ENCODE measurements at regions not wholly inside any gene's neighbourhood (a gene's known extent, or its start where the extent isn't known, plus 50 kb on each side); places are given as distances from the start of the nearest gene placed in this dataset.
"Not testable (repeated sequence)": the region's sequence is repeated elsewhere in the genome, so short reads cannot be mapped to it uniquely, and the experiment has no call there.

GRCh38 chr10:33035411-33035810 lies 77.4 kb upstream of the ITGB1 start:
- Histone ChIP-seq H3K4me1 (ENCODE audit: control insufficient read depth, insufficient read depth, low read length) (peaks cover 11% of the 10 kb centered on the region; the same call in 1 of the 2 replicates), H3K4me3 (ENCODE audit: low read depth, low read length) (no peak overlapping the region), H3K9me3 (ENCODE audit: control insufficient read depth, insufficient read depth, low read depth, low read length) (peaks cover 10% of the 10 kb centered on the region), H3K27ac (ENCODE audit: low read depth, low read length) (no peak overlapping the region), H3K9ac (ENCODE audit: low read length) (no peak overlapping the region), H3K36me3 (ENCODE audit: control insufficient read depth, insufficient read depth, low read length) (no peaks in the 10 kb centered on the region), H3K27me3 (ENCODE audit: control insufficient read depth, insufficient read depth, low read length) (no peaks in the 10 kb centered on the region)

GRCh38 chr10:33034931-33035330 lies 76.9 kb upstream of the ITGB1 start:
- Histone ChIP-seq H3K9me3 (ENCODE audit: control insufficient read depth, insufficient read depth, low read depth, low read length) (peaks cover 10% of the 10 kb centered on the region), H3K27ac (ENCODE audit: low read depth, low read length) (no peak overlapping the region), H3K36me3 (ENCODE audit: control insufficient read depth, insufficient read depth, low read length) (no peaks in the 10 kb centered on the region), H3K4me1 (ENCODE audit: control insufficient read depth, insufficient read depth, low read length) (peaks cover 10% of the 10 kb centered on the region; the same call in 1 of the 2 replicates), H3K27me3 (ENCODE audit: control insufficient read depth, insufficient read depth, low read length) (no peaks in the 10 kb centered on the region), H3K9ac (ENCODE audit: low read length) (no peak overlapping the region), H3K4me3 (ENCODE audit: low read depth, low read length) (no peak overlapping the region)

GRCh38 chr10:33032654-33033151 lies 74.7 kb upstream of the ITGB1 start:
- Histone ChIP-seq H3K9me3 (ENCODE audit: control insufficient read depth, insufficient read depth, low read depth, low read length) (peaks cover 8% of the 10 kb centered on the region), H3K9ac (ENCODE audit: low read length) (no peak overlapping the region), H3K27me3 (ENCODE audit: control insufficient read depth, insufficient read depth, low read length) (no peaks in the 10 kb centered on the region), H3K4me1 (ENCODE audit: control insufficient read depth, insufficient read depth, low read length) (no peaks in the 10 kb centered on the region), H3K4me3 (ENCODE audit: low read depth, low read length) (no peak overlapping the region), H3K36me3 (ENCODE audit: control insufficient read depth, insufficient read depth, low read length) (no peaks in the 10 kb centered on the region), H3K27ac (ENCODE audit: low read depth, low read length) (no peak overlapping the region)

- Histone ChIP-seq H3K36me3 (ENCODE audit: control insufficient read depth, insufficient read depth, low read length) (no peaks in the 10 kb centered on the region), H3K27ac (ENCODE audit: low read depth, low read length) (no peak overlapping the region), H3K4me1 (ENCODE audit: control insufficient read depth, insufficient read depth, low read length) (no peaks in the 10 kb centered on the region), H3K27me3 (ENCODE audit: control insufficient read depth, insufficient read depth, low read length) (no peaks in the 10 kb centered on the region), H3K9ac (ENCODE audit: low read length) (no peak overlapping the region), H3K9me3 (ENCODE audit: control insufficient read depth, insufficient read depth, low read depth, low read length) (peaks cover 2% of the 10 kb centered on the region; the same call in 1 of the 2 replicates), H3K4me3 (ENCODE audit: low read depth, low read length) (no peak overlapping the region)
These were observed 74.0 kb upstream of the ITGB1 start for GRCh38 chr10:33031815-33032653.

- no peaks in the 10 kb centered on the region for H3K36me3 ChIP-seq (ENCODE audit: control insufficient read depth, insufficient read depth, low read length)
- no peaks in the 10 kb centered on the region for H3K9me3 ChIP-seq (ENCODE audit: control insufficient read depth, insufficient read depth, low read depth, low read length)
- H3K9ac ChIP-seq (ENCODE audit: low read length): no peak overlapping the region
- no peak overlapping the region for H3K4me3 ChIP-seq (ENCODE audit: low read depth, low read length)
- H3K4me1 ChIP-seq (ENCODE audit: control insufficient read depth, insufficient read depth, low read length): peaks cover 7% of the 10 kb centered on the region
- no peaks in the 10 kb centered on the region for H3K27me3 ChIP-seq (ENCODE audit: control insufficient read depth, insufficient read depth, low read length)
- H3K27ac ChIP-seq (ENCODE audit: low read depth, low read length): no peak overlapping the region
These were observed 73.1 kb upstream of the ITGB1 start for GRCh38 chr10:33031171-33031570.

- H3K4me3 ChIP-seq (ENCODE audit: low read depth, low read length); H3K36me3 ChIP-seq (ENCODE audit: control insufficient read depth, insufficient read depth, low read length); H3K27me3 ChIP-seq (ENCODE audit: control insufficient read depth, insufficient read depth, low read length); H3K9ac ChIP-seq (ENCODE audit: low read length); H3K27ac ChIP-seq (ENCODE audit: low read depth, low read length); H3K9me3 ChIP-seq (ENCODE audit: control insufficient read depth, insufficient read depth, low read depth, low read length): not testable (repeated sequence)
- H3K4me1 ChIP-seq (ENCODE audit: control insufficient read depth, insufficient read depth, low read length): peaks cover 18% of the 10 kb centered on the region
These were observed 70.5 kb upstream of the ITGB1 start for GRCh38 chr10:33028515-33028914.

- Histone ChIP-seq H3K9me3 (ENCODE audit: control insufficient read depth, insufficient read depth, low read depth, low read length) (no peaks in the 10 kb centered on the region), H3K9ac (ENCODE audit: low read length) (no peak overlapping the region), H3K27me3 (ENCODE audit: control insufficient read depth, insufficient read depth, low read length) (no peaks in the 10 kb centered on the region), H3K27ac (ENCODE audit: low read depth, low read length) (no peak overlapping the region), H3K36me3 (ENCODE audit: control insufficient read depth, insufficient read depth, low read length) (no peaks in the 10 kb centered on the region), H3K4me1 (ENCODE audit: control insufficient read depth, insufficient read depth, low read length) (peaks cover 27% of the 10 kb centered on the region), H3K4me3 (ENCODE audit: low read depth, low read length) (no peak overlapping the region)
These were observed 69.1 kb upstream of the ITGB1 start for GRCh38 chr10:33027088-33027487.

GRCh38 chr10:33026422-33026821 lies 68.4 kb upstream of the ITGB1 start:
- H3K4me3 ChIP-seq (ENCODE audit: low read depth, low read length): no peak overlapping the region
- H3K9me3 ChIP-seq (ENCODE audit: control insufficient read depth, insufficient read depth, low read depth, low read length): no peaks in the 10 kb centered on the region
- H3K9ac ChIP-seq (ENCODE audit: low read length): no peak overlapping the region
- no peak overlapping the region for H3K27ac ChIP-seq (ENCODE audit: low read depth, low read length)
- H3K36me3 ChIP-seq (ENCODE audit: control insufficient read depth, insufficient read depth, low read length): no peaks in the 10 kb centered on the region
- H3K4me1 ChIP-seq (ENCODE audit: control insufficient read depth, insufficient read depth, low read length): peaks cover 29% of the 10 kb centered on the region
- no peaks in the 10 kb centered on the region for H3K27me3 ChIP-seq (ENCODE audit: control insufficient read depth, insufficient read depth, low read length)

GRCh38 chr10:33025910-33026309 lies 67.9 kb upstream of the ITGB1 start:
- peaks cover 29% of the 10 kb centered on the region for H3K4me1 ChIP-seq (ENCODE audit: control insufficient read depth, insufficient read depth, low read length)
- no peaks in the 10 kb centered on the region for H3K9me3 ChIP-seq (ENCODE audit: control insufficient read depth, insufficient read depth, low read depth, low read length)
- no peak overlapping the region for H3K27ac ChIP-seq (ENCODE audit: low read depth, low read length)
- H3K9ac ChIP-seq (ENCODE audit: low read length): no peak overlapping the region
- no peaks in the 10 kb centered on the region for H3K27me3 ChIP-seq (ENCODE audit: control insufficient read depth, insufficient read depth, low read length)
- no peak overlapping the region for H3K4me3 ChIP-seq (ENCODE audit: low read depth, low read length)
- H3K36me3 ChIP-seq (ENCODE audit: control insufficient read depth, insufficient read depth, low read length): no peaks in the 10 kb centered on the region

- Histone ChIP-seq H3K36me3 (ENCODE audit: control insufficient read depth, insufficient read depth, low read length) (no peaks in the 10 kb centered on the region), H3K9me3 (ENCODE audit: control insufficient read depth, insufficient read depth, low read depth, low read length) (no peaks in the 10 kb centered on the region), H3K4me1 (ENCODE audit: control insufficient read depth, insufficient read depth, low read length) (peaks cover 29% of the 10 kb centered on the region), H3K4me3 (ENCODE audit: low read depth, low read length) (no peak overlapping the region), H3K27me3 (ENCODE audit: control insufficient read depth, insufficient read depth, low read length) (no peaks in the 10 kb centered on the region), H3K27ac (ENCODE audit: low read depth, low read length) (no peak overlapping the region), H3K9ac (ENCODE audit: low read length) (no peak overlapping the region)
These were observed 67.0 kb upstream of the ITGB1 start for GRCh38 chr10:33025039-33025438.

- H3K4me1 ChIP-seq (ENCODE audit: control insufficient read depth, insufficient read depth, low read length): peaks cover 29% of the 10 kb centered on the region
- no peak overlapping the region for H3K9ac ChIP-seq (ENCODE audit: low read length)
- H3K4me3 ChIP-seq (ENCODE audit: low read depth, low read length): no peak overlapping the region
- H3K36me3 ChIP-seq (ENCODE audit: control insufficient read depth, insufficient read depth, low read length): no peaks in the 10 kb centered on the region
- H3K9me3 ChIP-seq (ENCODE audit: control insufficient read depth, insufficient read depth, low read depth, low read length): no peaks in the 10 kb centered on the region
- no peaks in the 10 kb centered on the region for H3K27me3 ChIP-seq (ENCODE audit: control insufficient read depth, insufficient read depth, low read length)
- no peak overlapping the region for H3K27ac ChIP-seq (ENCODE audit: low read depth, low read length)
These were observed 64.7 kb upstream of the ITGB1 start for GRCh38 chr10:33022691-33023090.

Measured in HUES6 (cell line).